ENCODE measurements at regions not wholly inside any gene's neighbourhood (a gene's known extent, or its start where the extent isn't known, plus 50 kb on each side); places are given as distances from the start of the nearest gene placed in this dataset.
"Not testable (repeated sequence)": the region's sequence is repeated elsewhere in the genome, so short reads cannot be mapped to it uniquely, and the experiment has no call there.

- DNase-seq, result no peak
These were observed 71.9 kb upstream of the MBNL1 start for GRCh38 chr3:152196782-152197181.

- DNase-seq, result no peak
These were observed 71.3 kb upstream of the MBNL1 start for GRCh38 chr3:152197451-152197850.

- no peak for DNase-seq
These were observed 70.8 kb upstream of the MBNL1 start for GRCh38 chr3:152197937-152198336.

GRCh38 chr3:152198665-152199064 is 70.1 kb upstream of the MBNL1 start:
- no peak for DNase-seq

GRCh38 chr3:152199102-152199840 is 69.5 kb upstream of the MBNL1 start:
- no peak for DNase-seq

- DNase-seq, result peak; percentile 6
These were observed 68.0 kb upstream of the MBNL1 start for GRCh38 chr3:152200476-152201420.

GRCh38 chr3:152202976-152203626 is 65.6 kb upstream of the MBNL1 start:
- DNase-seq, result no peak

- DNase-seq, result no peak
These were observed 65.1 kb upstream of the MBNL1 start for GRCh38 chr3:152203652-152204051.

GRCh38 chr3:152204218-152204617 is 64.5 kb upstream of the MBNL1 start:
- DNase-seq, result no peak

- no peak for DNase-seq
These were observed 63.6 kb upstream of the MBNL1 start for GRCh38 chr3:152205097-152205593.

- DNase-seq, result no peak
These were observed 62.4 kb upstream of the MBNL1 start for GRCh38 chr3:152206243-152206760.

GRCh38 chr3:152208439-152208838 is 60.3 kb upstream of the MBNL1 start:
- no peak for DNase-seq

GRCh38 chr3:152209060-152209459 is 59.7 kb upstream of the MBNL1 start:
- DNase-seq, result no peak

- no peak for DNase-seq
These were observed 59.0 kb upstream of the MBNL1 start for GRCh38 chr3:152209776-152210175.

GRCh38 chr3:152210697-152211096 is 58.0 kb upstream of the MBNL1 start:
- DNase-seq, result no peak

GRCh38 chr3:152211655-152212054 is 57.1 kb upstream of the MBNL1 start:
- no peak for DNase-seq

GRCh38 chr3:152213203-152213602 is 55.5 kb upstream of the MBNL1 start:
- DNase-seq, result no peak

GRCh38 chr3:152213938-152214337 is 54.8 kb upstream of the MBNL1 start:
- DNase-seq, result no peak

- not testable (repeated sequence) for DNase-seq
These were observed 51.5 kb upstream of the MBNL1 start for GRCh38 chr3:152216960-152217865.

- no peak for DNase-seq
These were observed 50.1 kb upstream of the MBNL1 start for GRCh38 chr3:152218602-152219001.
